ENCODE measurements at regions not wholly inside any gene's neighbourhood (a gene's known extent, or its start where the extent isn't known, plus 50 kb on each side); places are given as distances from the start of the nearest gene placed in this dataset.

GRCh38 chr12:124478985-124479645 lies 88.3 kb downstream of the NCOR2 start:
- TF ChIP-seq, protein P1, sequence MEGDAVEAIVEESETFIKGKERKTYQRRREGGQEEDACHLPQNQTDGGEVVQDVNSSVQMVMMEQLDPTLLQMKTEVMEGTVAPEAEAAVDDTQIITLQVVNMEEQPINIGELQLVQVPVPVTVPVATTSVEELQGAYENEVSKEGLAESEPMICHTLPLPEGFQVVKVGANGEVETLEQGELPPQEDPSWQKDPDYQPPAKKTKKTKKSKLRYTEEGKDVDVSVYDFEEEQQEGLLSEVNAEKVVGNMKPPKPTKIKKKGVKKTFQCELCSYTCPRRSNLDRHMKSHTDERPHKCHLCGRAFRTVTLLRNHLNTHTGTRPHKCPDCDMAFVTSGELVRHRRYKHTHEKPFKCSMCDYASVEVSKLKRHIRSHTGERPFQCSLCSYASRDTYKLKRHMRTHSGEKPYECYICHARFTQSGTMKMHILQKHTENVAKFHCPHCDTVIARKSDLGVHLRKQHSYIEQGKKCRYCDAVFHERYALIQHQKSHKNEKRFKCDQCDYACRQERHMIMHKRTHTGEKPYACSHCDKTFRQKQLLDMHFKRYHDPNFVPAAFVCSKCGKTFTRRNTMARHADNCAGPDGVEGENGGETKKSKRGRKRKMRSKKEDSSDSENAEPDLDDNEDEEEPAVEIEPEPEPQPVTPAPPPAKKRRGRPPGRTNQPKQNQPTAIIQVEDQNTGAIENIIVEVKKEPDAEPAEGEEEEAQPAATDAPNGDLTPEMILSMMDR (IDR thresholded peaks at IDR 0.05; ENCODE audit: low read length), result no peak
- TF ChIP-seq EZH2phosphoT487 (IDR thresholded peaks at IDR 0.05; ENCODE audit: low read length), result no peak
